ENCODE measurements at regions not wholly inside any gene's neighbourhood (a gene's known extent, or its start where the extent isn't known, plus 50 kb on each side); places are given as distances from the start of the nearest gene placed in this dataset.

DNA sequence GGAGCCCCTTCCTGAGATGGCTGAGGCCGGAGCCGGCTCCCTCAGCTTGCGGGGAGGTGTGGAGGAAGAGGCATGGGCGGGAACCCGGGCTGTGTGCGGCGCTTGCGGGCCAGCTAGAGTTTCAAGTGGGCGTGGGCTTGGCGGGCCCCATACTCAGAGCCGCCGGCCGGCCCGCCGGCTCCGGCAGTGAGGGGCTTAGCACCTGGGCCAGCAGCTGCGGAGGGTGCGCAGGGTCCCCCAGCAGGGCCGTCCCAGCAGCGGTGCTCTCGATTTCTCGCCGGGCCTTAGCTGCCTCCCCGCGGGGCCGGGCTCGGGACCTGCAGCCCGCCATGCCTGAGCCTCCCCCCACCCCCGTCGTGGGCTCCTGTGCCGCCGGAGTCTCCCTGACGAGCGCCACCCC, 67.9 kb upstream of the SLC28A3 start:
- POLR2A ChIA-PET: interaction anchor here (0.7 kb wide), 1 partner anchor 256 kb away, joined by 3 read pairs; no protein-coding TSS in a partner anchor
- DNase-seq (ENCODE audit: unreplicated experiment): no peak
- no peaks in the 10 kb centered on the region for H3K4me1 Mint-ChIP-seq (ENCODE audit: insufficient read depth, unreplicated experiment)
- no peak overlapping the region for H3K27ac Mint-ChIP-seq (ENCODE audit: low read depth, unreplicated experiment)
- no peaks in the 10 kb centered on the region for H3K9me3 Mint-ChIP-seq (ENCODE audit: unreplicated experiment)
- BruUV-seq (replicated peaks): no TSS peak
- no peak overlapping the region for H3K4me3 Mint-ChIP-seq (ENCODE audit: unreplicated experiment)
- H3K36me3 Mint-ChIP-seq (ENCODE audit: insufficient read depth, unreplicated experiment): no peaks in the 10 kb centered on the region
- intact Hi-C loops (cut with micrococcal nuclease): no loop called here
- CTCF ChIA-PET: interaction anchor here (0.9 to 1.6 kb wide), 3 partner anchors 11 to 1202 kb away, joined by 3 to 5 read pairs (median 3); no protein-coding TSS in a partner anchor
- TF ChIP-seq, protein P1, sequence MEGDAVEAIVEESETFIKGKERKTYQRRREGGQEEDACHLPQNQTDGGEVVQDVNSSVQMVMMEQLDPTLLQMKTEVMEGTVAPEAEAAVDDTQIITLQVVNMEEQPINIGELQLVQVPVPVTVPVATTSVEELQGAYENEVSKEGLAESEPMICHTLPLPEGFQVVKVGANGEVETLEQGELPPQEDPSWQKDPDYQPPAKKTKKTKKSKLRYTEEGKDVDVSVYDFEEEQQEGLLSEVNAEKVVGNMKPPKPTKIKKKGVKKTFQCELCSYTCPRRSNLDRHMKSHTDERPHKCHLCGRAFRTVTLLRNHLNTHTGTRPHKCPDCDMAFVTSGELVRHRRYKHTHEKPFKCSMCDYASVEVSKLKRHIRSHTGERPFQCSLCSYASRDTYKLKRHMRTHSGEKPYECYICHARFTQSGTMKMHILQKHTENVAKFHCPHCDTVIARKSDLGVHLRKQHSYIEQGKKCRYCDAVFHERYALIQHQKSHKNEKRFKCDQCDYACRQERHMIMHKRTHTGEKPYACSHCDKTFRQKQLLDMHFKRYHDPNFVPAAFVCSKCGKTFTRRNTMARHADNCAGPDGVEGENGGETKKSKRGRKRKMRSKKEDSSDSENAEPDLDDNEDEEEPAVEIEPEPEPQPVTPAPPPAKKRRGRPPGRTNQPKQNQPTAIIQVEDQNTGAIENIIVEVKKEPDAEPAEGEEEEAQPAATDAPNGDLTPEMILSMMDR (IDR thresholded peaks at IDR 0.05; ENCODE audit: unreplicated experiment): no peak
- no peaks in the 10 kb centered on the region for H3K27me3 Mint-ChIP-seq (ENCODE audit: insufficient read depth, unreplicated experiment)

DNA sequence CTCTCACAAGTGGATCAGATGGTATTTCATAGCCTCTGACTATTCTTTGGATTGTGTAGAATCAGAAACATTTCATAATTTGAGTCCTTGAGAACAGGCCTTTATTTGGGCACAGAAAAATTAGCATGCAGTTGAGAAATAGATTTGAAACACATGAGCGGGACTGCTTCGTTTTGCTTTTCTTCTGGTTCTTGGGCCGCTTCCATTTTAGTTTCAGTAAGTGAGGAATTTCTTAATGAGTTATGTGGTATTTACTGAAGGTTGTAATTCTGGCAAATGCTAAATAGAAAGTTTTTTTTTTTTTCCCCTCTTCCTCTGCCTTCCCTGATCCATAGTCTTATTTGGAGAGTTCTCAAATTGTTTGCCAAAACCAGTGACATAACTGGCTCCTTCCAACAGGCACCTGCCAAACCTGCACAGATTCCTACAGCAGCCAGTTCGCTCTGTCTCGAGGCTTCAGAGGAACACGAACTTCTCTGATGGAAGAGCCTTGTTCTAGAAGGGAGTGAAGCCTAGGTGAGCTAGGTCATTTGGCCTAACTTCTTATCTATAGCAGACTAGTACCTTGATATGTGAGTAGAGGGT, 71.2 kb upstream of the SLC28A3 start:
- POLR2A ChIA-PET: no interaction called here
- CTCF ChIA-PET: interaction anchor here (0.6 kb wide), 2 partner anchors 732 to 1317 kb away, joined by 3 read pairs; no protein-coding TSS in a partner anchor
- no peaks in the 10 kb centered on the region for H3K4me1 Mint-ChIP-seq (ENCODE audit: insufficient read depth, unreplicated experiment)

DNA sequence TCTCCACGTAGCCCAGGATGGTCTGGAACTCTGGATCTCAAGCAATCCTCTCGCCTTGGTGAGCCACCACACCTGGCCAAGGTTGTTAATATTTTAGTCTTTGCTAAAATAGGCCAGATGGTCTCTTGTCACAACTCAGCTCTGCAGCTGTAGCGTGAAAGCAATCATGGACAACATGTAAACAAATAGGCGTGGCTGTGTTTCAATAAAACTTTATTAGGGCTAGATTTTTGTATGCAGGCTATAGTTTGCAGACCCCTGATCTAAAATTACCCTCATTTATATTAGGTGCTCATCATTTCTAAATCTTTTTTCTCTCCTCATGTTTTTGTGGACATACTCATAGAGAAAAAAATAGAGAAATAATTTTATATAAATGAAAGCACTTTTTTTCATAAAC, 72.1 kb upstream of the SLC28A3 start:
- intact Hi-C loops (cut with micrococcal nuclease): no loop called here
- H3K36me3 Mint-ChIP-seq (ENCODE audit: insufficient read depth, unreplicated experiment): no peaks in the 10 kb centered on the region
- H3K4me1 Mint-ChIP-seq (ENCODE audit: insufficient read depth, unreplicated experiment): no peaks in the 10 kb centered on the region
- ChIA-PET POLR2A (interaction anchor here (0.6 to 1.0 kb wide), 2 partner anchors 346 to 1433 kb away, joined by 3 read pairs; no protein-coding TSS in a partner anchor), CTCF (interaction anchor here (0.6 to 1.3 kb wide), 3 partner anchors 9 to 1316 kb away, joined by 3 to 6 read pairs (median 4); no protein-coding TSS in a partner anchor)
- no peak overlapping the region for H3K27ac Mint-ChIP-seq (ENCODE audit: low read depth, unreplicated experiment)
- no peaks in the 10 kb centered on the region for H3K27me3 Mint-ChIP-seq (ENCODE audit: insufficient read depth, unreplicated experiment)
- TF ChIP-seq, protein P1 (IDR thresholded peaks at IDR 0.05; ENCODE audit: unreplicated experiment): no peak
- no TSS peak for BruUV-seq (replicated peaks)
- no peaks in the 10 kb centered on the region for H3K9me3 Mint-ChIP-seq (ENCODE audit: unreplicated experiment)
- no peak for DNase-seq (ENCODE audit: unreplicated experiment)
- H3K4me3 Mint-ChIP-seq (ENCODE audit: unreplicated experiment): no peak overlapping the region

More for the DNA sequence above, 71.2 kb upstream of the SLC28A3 start:
- no peak for DNase-seq (ENCODE audit: unreplicated experiment)
- no peaks in the 10 kb centered on the region for H3K9me3 Mint-ChIP-seq (ENCODE audit: unreplicated experiment)
- no TSS peak for BruUV-seq (replicated peaks)
- H3K27ac Mint-ChIP-seq (ENCODE audit: low read depth, unreplicated experiment): no peak overlapping the region
- TF ChIP-seq, protein P1 (IDR thresholded peaks at IDR 0.05; ENCODE audit: unreplicated experiment): no peak
- H3K36me3 Mint-ChIP-seq (ENCODE audit: insufficient read depth, unreplicated experiment): no peaks in the 10 kb centered on the region
- no peak overlapping the region for H3K4me3 Mint-ChIP-seq (ENCODE audit: unreplicated experiment)
- H3K27me3 Mint-ChIP-seq (ENCODE audit: insufficient read depth, unreplicated experiment): no peaks in the 10 kb centered on the region
- intact Hi-C loops (cut with micrococcal nuclease): no loop called here

DNA sequence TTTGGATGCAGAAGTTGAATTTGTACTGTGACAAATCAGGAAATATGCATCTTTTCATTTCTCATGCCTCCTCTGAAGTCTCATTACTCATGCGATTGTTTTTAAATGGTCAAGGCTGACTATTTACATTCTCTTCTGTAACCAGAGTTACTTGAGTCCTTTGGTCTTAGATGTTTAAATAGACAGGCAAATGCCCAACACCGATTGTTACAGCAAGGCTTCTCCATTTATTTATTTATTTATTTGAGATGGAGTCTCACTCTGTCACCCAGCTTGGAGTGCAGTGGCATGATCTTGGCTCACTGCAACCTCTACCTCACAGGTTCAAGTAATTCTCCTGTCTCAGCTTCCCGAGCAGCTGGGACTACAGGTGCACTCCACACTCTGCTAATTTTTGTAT, 72.7 kb upstream of the SLC28A3 start:
- Mint-ChIP-seq H3K4me1 (ENCODE audit: insufficient read depth, unreplicated experiment) (no peaks in the 10 kb centered on the region), H3K4me3 (ENCODE audit: unreplicated experiment) (no peak overlapping the region), H3K27me3 (ENCODE audit: insufficient read depth, unreplicated experiment) (no peaks in the 10 kb centered on the region), H3K27ac (ENCODE audit: low read depth, unreplicated experiment) (no peak overlapping the region), H3K36me3 (ENCODE audit: insufficient read depth, unreplicated experiment) (no peaks in the 10 kb centered on the region), H3K9me3 (ENCODE audit: unreplicated experiment) (no peaks in the 10 kb centered on the region)
- ChIA-PET POLR2A (interaction anchor here (1.0 kb wide), 1 partner anchor 345 kb away, joined by 3 read pairs; no protein-coding TSS in a partner anchor), CTCF (interaction anchor here (0.9 to 1.3 kb wide), 2 partner anchors 9 to 16 kb away, joined by 4 to 6 read pairs; no protein-coding TSS in a partner anchor)
- TF ChIP-seq, protein P1 (IDR thresholded peaks at IDR 0.05; ENCODE audit: unreplicated experiment): no peak
- DNase-seq (ENCODE audit: unreplicated experiment): no peak
- BruUV-seq (replicated peaks): no TSS peak
- intact Hi-C loops (cut with micrococcal nuclease): no loop called here

Data from MCF 10A (cell line).